Neural progenitor cell (in vitro differentiated cells): ENCODE measurements at regions not wholly inside any gene's neighbourhood (a gene's known extent, or its start where the extent isn't known, plus 50 kb on each side); places are given as distances from the start of the nearest gene placed in this dataset.

ENCODE experiments used
- DNase-seq: peaks from one replicate; pipeline ENCODE4 v3.0.0-alpha.2; 2016; ENCODE audit warnings: low spot score
- H2AFZ ChIP-seq: fragments of 200-600 bp; sonication (generic); replicated peaks from 2 replicates; pipeline ENCODE4 v1.6.1; 2016; ENCODE audit warnings: antibody characterized with exemption
- H3F3A ChIP-seq: fragments of 200-600 bp; sonication (generic); 2 replicates; pipeline ENCODE4 v1.6.1; 2016; ENCODE audit warnings: antibody characterized with exemption, low read depth
- H3K27ac ChIP-seq: fragments of 200-600 bp; sonication (generic); 2 replicates; pipeline ENCODE4 v1.5.1; 2016; ENCODE audit warnings: mild to moderate bottlenecking
- H3K27me3 ChIP-seq: fragments of 200-600 bp; sonication (generic); 2 replicates; pipeline ENCODE4 v1.6.1; 2016; ENCODE audit warnings: mild to moderate bottlenecking, moderate library complexity
- H3K36me3 ChIP-seq: fragments of 200-600 bp; sonication (generic); 2 replicates; pipeline ENCODE4 v1.5.1; 2016
- H3K4me1 ChIP-seq: fragments of 200-600 bp; sonication (generic); 2 replicates; pipeline ENCODE4 v1.6.1; 2016; ENCODE audit warnings: mixed run types
- H3K4me2 ChIP-seq: fragments of 200-600 bp; sonication (generic); 2 replicates; pipeline ENCODE4 v1.6.1; 2016
- H3K4me3 ChIP-seq: fragments of 200-600 bp; sonication (generic); 2 replicates; pipeline ENCODE4 v1.5.1; 2016
- H3K79me2 ChIP-seq: fragments of 200-600 bp; sonication (generic); 2 replicates; pipeline ENCODE4 v1.6.1; 2016; ENCODE audit warnings: low read depth
- H3K9ac ChIP-seq: fragments of 200-600 bp; sonication (generic); 2 replicates; pipeline ENCODE4 v1.6.1; 2016
- H3K9me3 ChIP-seq: fragments of 200-600 bp; sonication (generic); 2 replicates; pipeline ENCODE4 v1.5.1; 2016; ENCODE audit warnings: low read depth
- H4K20me1 ChIP-seq: fragments of 200-600 bp; sonication (generic); 2 replicates; pipeline ENCODE4 v1.6.1; 2016; ENCODE audit warnings: low read depth
- H3K27ac Mint-ChIP-seq: 3 replicates; pipeline ENCODE4 v1.8.0; 2021; ENCODE audit warnings: mixed read lengths
- H3K27me3 Mint-ChIP-seq: 2 replicates; pipeline ENCODE4 v1.8.0; 2022; ENCODE audit warnings: low read depth, mild to moderate bottlenecking, inconsistent platforms, moderate library complexity, mixed read lengths; ENCODE audit not compliant: insufficient read depth
- H3K36me3 Mint-ChIP-seq: 3 replicates; pipeline ENCODE4 v1.8.0; 2021; ENCODE audit warnings: mixed read lengths
- H3K4me1 Mint-ChIP-seq: 3 replicates; pipeline ENCODE4 v1.8.0; 2021; ENCODE audit warnings: mixed read lengths
- H3K4me3 Mint-ChIP-seq: 3 replicates; pipeline ENCODE4 v1.8.0; 2021; ENCODE audit warnings: mild to moderate bottlenecking, moderate library complexity, mixed read lengths
- H3K9me3 Mint-ChIP-seq: 3 replicates; pipeline ENCODE4 v1.8.0; 2020; ENCODE audit warnings: mixed read lengths
- CTCF ChIP-seq: fragments of 200-600 bp; sonication (generic); IDR thresholded peaks from 2 replicates; pipeline ENCODE4 v1.5.1; 2017; ENCODE audit warnings: antibody characterized with exemption, mild to moderate bottlenecking
- EZH2 ChIP-seq: fragments of 200-600 bp; sonication (generic); IDR thresholded peaks from 2 replicates; pipeline ENCODE4 v1.6.1; 2017; ENCODE audit warnings: antibody characterized with exemption, mild to moderate bottlenecking, moderate library complexity
- EZH2phosphoT487 ChIP-seq: fragments of 200-600 bp; sonication (generic); IDR thresholded peaks from 2 replicates; pipeline ENCODE4 v1.6.1; 2017; ENCODE audit warnings: antibody characterized with exemption

- H3K9me3 ChIP-seq, result no peaks in the 10 kb centered on the region
- H3K9me3 Mint-ChIP-seq, result peaks cover 18% of the 10 kb centered on the region
- no peak overlapping the region for H3K4me3 ChIP-seq
- no peak overlapping the region for H3K27ac ChIP-seq
- no peaks in the 10 kb centered on the region for H3K4me1 ChIP-seq
- H3K27ac Mint-ChIP-seq, result no peak overlapping the region
- H3K9ac ChIP-seq, result no peak overlapping the region
- no peaks in the 10 kb centered on the region for H4K20me1 ChIP-seq
- no peaks in the 10 kb centered on the region for H3K27me3 ChIP-seq
- H3K79me2 ChIP-seq, result no peaks in the 10 kb centered on the region
- H3K27me3 Mint-ChIP-seq, result peaks cover 4% of the 10 kb centered on the region
- H3K36me3 Mint-ChIP-seq, result peaks cover 10% of the 10 kb centered on the region
- peaks cover 18% of the 10 kb centered on the region for H3K4me1 Mint-ChIP-seq
- H2AFZ ChIP-seq, result no peak overlapping the region
- no peak for DNase-seq
- H3K4me2 ChIP-seq, result no peak overlapping the region
- no peaks in the 10 kb centered on the region for H3K36me3 ChIP-seq
- H3K4me3 Mint-ChIP-seq, result no peak overlapping the region
- H3F3A ChIP-seq, result no peaks in the 10 kb centered on the region
- TF ChIP-seq EZH2phosphoT487 (no peak), EZH2 (no peak), CTCF (no peak)
Measured at GRCh38 chr4:123577225-123577906, 180.8 kb downstream of the SPRY1 start.

- Mint-ChIP-seq H3K9me3 (peaks cover 18% of the 10 kb centered on the region), H3K27ac (no peak overlapping the region), H3K4me3 (no peak overlapping the region), H3K36me3 (peaks cover 10% of the 10 kb centered on the region), H3K4me1 (peaks cover 18% of the 10 kb centered on the region), H3K27me3 (peaks cover 4% of the 10 kb centered on the region)
- no peaks in the 10 kb centered on the region for H3K4me1 ChIP-seq
- no peaks in the 10 kb centered on the region for H3K36me3 ChIP-seq
- H3K4me2 ChIP-seq, result no peak overlapping the region
- H3K27me3 ChIP-seq, result no peaks in the 10 kb centered on the region
- no peaks in the 10 kb centered on the region for H3K9me3 ChIP-seq
- no peaks in the 10 kb centered on the region for H3K79me2 ChIP-seq
- H4K20me1 ChIP-seq, result no peaks in the 10 kb centered on the region
- DNase-seq, result no peak
- no peak overlapping the region for H3K9ac ChIP-seq
- no peak overlapping the region for H3K27ac ChIP-seq
- H3K4me3 ChIP-seq, result no peak overlapping the region
- H2AFZ ChIP-seq, result no peak overlapping the region
- H3F3A ChIP-seq, result no peaks in the 10 kb centered on the region
- TF ChIP-seq EZH2 (no peak), EZH2phosphoT487 (no peak), CTCF (no peak)
Measured at GRCh38 chr4:123578276-123579029, 181.9 kb downstream of the SPRY1 start.

GRCh38 chr4:123579961-123580360, 183.4 kb downstream of the SPRY1 start:
- no peak overlapping the region for H3K9ac ChIP-seq

More at GRCh38 chr4:123579961-123580360, 183.4 kb downstream of the SPRY1 start:
- Histone ChIP-seq H3K27me3 (no peaks in the 10 kb centered on the region), H3K4me1 (peaks cover 5% of the 10 kb centered on the region), H3K4me3 (no peak overlapping the region), H3K9me3 (no peaks in the 10 kb centered on the region), H3K4me2 (no peak overlapping the region), H3K36me3 (no peaks in the 10 kb centered on the region), H3K27ac (no peak overlapping the region), H3F3A (no peaks in the 10 kb centered on the region), H3K79me2 (no peaks in the 10 kb centered on the region), H4K20me1 (no peaks in the 10 kb centered on the region), H2AFZ (no peak overlapping the region)
- peaks cover 7% of the 10 kb centered on the region for H3K27me3 Mint-ChIP-seq
- peaks cover 18% of the 10 kb centered on the region for H3K9me3 Mint-ChIP-seq
- H3K4me3 Mint-ChIP-seq, result no peak overlapping the region
- peaks cover 15% of the 10 kb centered on the region for H3K4me1 Mint-ChIP-seq
- peaks cover 10% of the 10 kb centered on the region for H3K36me3 Mint-ChIP-seq
- no peak for DNase-seq
- no peak overlapping the region for H3K27ac Mint-ChIP-seq
- TF ChIP-seq CTCF (no peak), EZH2phosphoT487 (no peak), EZH2 (no peak)
